Activated CD8-positive, alpha-beta memory T cell treated with anti-CD3 and anti-CD28 coated beads, Interleukin-2, amount 10 ng/mL, durations not matched to agents 7 days and 5 days (primary cell): ENCODE measurements at regions not wholly inside any gene's neighbourhood (a gene's known extent, or its start where the extent isn't known, plus 50 kb on each side); places are given as distances from the start of the nearest gene placed in this dataset.
"Not testable (repeated sequence)": the region's sequence is repeated elsewhere in the genome, so short reads cannot be mapped to it uniquely, and the experiment has no call there.

Experiments
- ATAC-seq: fragments of 150-1000 bp; cut with Tn5 transposase; one replicate; pipeline ENCODE4 v1.10.0; 2021; ENCODE audit warnings: moderate library complexity
- CTCF ChIA-PET: fragments of 350-600 bp; sonication (Branson Sonifier 250); formaldehyde crosslinking; loops from one replicate; lab custom pipeline; 2021; ENCODE audit warnings: antibody characterized with exemption; lab: Charles Lee
- DNase-seq: peaks from one replicate; pipeline ENCODE4 v3.0.0-alpha.2; 2020
- H3K27ac Mint-ChIP-seq: one replicate; pipeline ENCODE4 v1.8.0; 2021; ENCODE audit warnings: mild to moderate bottlenecking, mixed read lengths
- H3K27me3 Mint-ChIP-seq: one replicate; pipeline ENCODE4 v1.8.0; 2021; ENCODE audit warnings: mixed read lengths
- H3K36me3 Mint-ChIP-seq: one replicate; pipeline ENCODE4 v1.8.0; 2021; ENCODE audit warnings: mild to moderate bottlenecking, mixed read lengths
- H3K4me1 Mint-ChIP-seq: one replicate; pipeline ENCODE4 v1.8.0; 2021; ENCODE audit warnings: mixed read lengths
- H3K4me3 Mint-ChIP-seq: one replicate; pipeline ENCODE4 v1.8.0; 2021; ENCODE audit warnings: mild to moderate bottlenecking, moderate library complexity, mixed read lengths
- H3K9me3 Mint-ChIP-seq: one replicate; pipeline ENCODE4 v1.8.0; 2022; ENCODE audit warnings: low read depth, mixed read lengths

- ATAC-seq, result no peak
- no peaks in the 10 kb centered on the region for H3K36me3 Mint-ChIP-seq
These were observed 1557.0 kb downstream of the SI start for GRCh38 chr3:163521261-163521660.

GRCh38 chr3:163518065-163518464 is 1560.2 kb downstream of the SI start:
- Mint-ChIP-seq H3K27ac (no peak overlapping the region), H3K4me3 (no peak overlapping the region), H3K4me1 (no peaks in the 10 kb centered on the region), H3K9me3 (peaks cover 3% of the 10 kb centered on the region), H3K36me3 (no peaks in the 10 kb centered on the region), H3K27me3 (no peaks in the 10 kb centered on the region)
- CTCF ChIA-PET, result no interaction called here
- ATAC-seq, result no peak
- DNase-seq, result no peak

More at GRCh38 chr3:163521261-163521660, 1557.0 kb downstream of the SI start:
- CTCF ChIA-PET, result no interaction called here
- DNase-seq, result no peak
- peaks cover 3% of the 10 kb centered on the region for H3K9me3 Mint-ChIP-seq
- no peak overlapping the region for H3K27ac Mint-ChIP-seq
- H3K4me1 Mint-ChIP-seq, result no peaks in the 10 kb centered on the region
- H3K27me3 Mint-ChIP-seq, result no peaks in the 10 kb centered on the region
- H3K4me3 Mint-ChIP-seq, result no peak overlapping the region

DNA sequence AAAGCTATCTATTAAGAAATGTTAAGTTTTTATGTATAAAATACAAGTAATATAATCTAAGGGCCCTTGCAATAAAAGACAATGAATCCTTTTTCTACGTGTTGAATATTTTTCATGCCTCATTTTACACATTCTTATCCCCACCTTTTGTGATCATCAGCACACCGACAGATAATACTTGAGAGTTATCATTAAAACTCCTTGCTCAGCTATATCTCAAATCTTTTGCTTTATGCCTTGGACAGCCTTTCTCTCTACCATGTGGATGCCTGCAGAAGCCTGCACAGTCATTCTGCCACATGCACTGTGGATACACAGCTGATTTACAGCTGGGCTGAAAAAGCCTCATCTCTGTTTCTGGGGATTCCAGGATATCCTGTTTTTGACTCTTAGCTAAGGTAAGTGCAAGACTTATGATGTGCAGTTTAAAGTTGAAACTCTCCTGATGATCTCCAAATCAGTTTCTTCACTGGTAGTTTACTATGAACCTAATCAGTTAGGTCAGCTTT is 1565.1 kb downstream of the SI start:
- Mint-ChIP-seq H3K4me1 (no peaks in the 10 kb centered on the region), H3K27me3 (no peaks in the 10 kb centered on the region), H3K36me3 (no peaks in the 10 kb centered on the region), H3K27ac (no peak overlapping the region), H3K9me3 (no peaks in the 10 kb centered on the region), H3K4me3 (no peak overlapping the region)
- CTCF ChIA-PET, result no interaction called here
- DNase-seq (no peak), ATAC-seq (no peak)

- H3K27me3 Mint-ChIP-seq, result no peaks in the 10 kb centered on the region
- ATAC-seq, result no peak
These were observed 1570.1 kb downstream of the SI start for GRCh38 chr3:163508206-163508605.

DNA sequence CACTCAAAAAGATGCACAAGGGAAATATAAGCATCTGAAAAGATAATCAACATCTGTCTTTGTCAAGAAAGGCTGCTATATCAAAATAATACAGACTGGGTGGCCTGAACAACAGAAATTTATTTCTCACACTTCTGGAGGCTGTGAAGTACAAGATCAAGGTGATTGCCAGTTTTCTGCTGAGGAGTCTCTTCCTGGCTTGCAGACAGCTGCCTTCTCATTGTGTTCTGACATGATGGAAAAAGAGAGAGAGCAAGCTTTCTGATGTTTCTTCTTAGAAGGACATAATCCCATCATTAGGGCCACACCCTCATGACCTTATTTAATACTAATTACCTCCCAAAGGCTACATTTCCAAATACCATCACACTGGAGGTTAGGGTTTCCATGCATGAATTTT is 1573.3 kb downstream of the SI start:
- CTCF ChIA-PET, result no interaction called here
- Mint-ChIP-seq H3K9me3 (peaks cover 9% of the 10 kb centered on the region), H3K36me3 (no peaks in the 10 kb centered on the region), H3K4me1 (no peaks in the 10 kb centered on the region), H3K27ac (no peak overlapping the region), H3K4me3 (no peak overlapping the region), H3K27me3 (no peaks in the 10 kb centered on the region)
- ATAC-seq, result no peak
- DNase-seq, result no peak

More at GRCh38 chr3:163508206-163508605, 1570.1 kb downstream of the SI start:
- Mint-ChIP-seq H3K4me1 (no peaks in the 10 kb centered on the region), H3K27ac (no peak overlapping the region), H3K9me3 (peaks cover 3% of the 10 kb centered on the region), H3K36me3 (no peaks in the 10 kb centered on the region), H3K4me3 (no peak overlapping the region)
- CTCF ChIA-PET, result no interaction called here
- DNase-seq, result no peak

DNA sequence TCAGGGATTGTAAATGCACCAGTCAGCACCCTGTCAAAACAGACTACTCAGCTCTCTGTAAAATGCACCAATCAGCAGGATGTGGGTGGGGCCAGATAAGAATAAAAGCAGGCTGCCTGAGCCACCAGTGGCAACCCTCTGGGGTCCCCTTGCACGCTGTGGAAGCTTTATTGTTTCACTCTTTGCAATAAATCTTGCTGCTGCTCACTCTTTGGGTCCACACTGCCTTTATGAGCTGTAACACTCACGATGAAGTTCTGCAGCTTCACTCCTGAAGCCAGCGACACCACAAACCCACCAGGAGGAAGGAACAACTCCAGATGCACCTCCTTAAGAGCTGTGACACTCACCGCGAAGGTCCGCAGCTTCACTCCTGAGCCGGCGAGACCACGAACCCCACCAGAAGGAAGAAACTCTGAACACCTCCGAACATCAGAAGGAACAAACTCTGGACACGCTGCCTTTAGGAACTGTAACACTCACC is 1578.5 kb downstream of the SI start:
- H3K36me3 Mint-ChIP-seq, H3K4me3 Mint-ChIP-seq, CTCF ChIA-PET, DNase-seq, H3K27me3 Mint-ChIP-seq, H3K27ac Mint-ChIP-seq, H3K4me1 Mint-ChIP-seq, ATAC-seq: not testable (repeated sequence)
- peaks cover 11% of the 10 kb centered on the region for H3K9me3 Mint-ChIP-seq

DNA sequence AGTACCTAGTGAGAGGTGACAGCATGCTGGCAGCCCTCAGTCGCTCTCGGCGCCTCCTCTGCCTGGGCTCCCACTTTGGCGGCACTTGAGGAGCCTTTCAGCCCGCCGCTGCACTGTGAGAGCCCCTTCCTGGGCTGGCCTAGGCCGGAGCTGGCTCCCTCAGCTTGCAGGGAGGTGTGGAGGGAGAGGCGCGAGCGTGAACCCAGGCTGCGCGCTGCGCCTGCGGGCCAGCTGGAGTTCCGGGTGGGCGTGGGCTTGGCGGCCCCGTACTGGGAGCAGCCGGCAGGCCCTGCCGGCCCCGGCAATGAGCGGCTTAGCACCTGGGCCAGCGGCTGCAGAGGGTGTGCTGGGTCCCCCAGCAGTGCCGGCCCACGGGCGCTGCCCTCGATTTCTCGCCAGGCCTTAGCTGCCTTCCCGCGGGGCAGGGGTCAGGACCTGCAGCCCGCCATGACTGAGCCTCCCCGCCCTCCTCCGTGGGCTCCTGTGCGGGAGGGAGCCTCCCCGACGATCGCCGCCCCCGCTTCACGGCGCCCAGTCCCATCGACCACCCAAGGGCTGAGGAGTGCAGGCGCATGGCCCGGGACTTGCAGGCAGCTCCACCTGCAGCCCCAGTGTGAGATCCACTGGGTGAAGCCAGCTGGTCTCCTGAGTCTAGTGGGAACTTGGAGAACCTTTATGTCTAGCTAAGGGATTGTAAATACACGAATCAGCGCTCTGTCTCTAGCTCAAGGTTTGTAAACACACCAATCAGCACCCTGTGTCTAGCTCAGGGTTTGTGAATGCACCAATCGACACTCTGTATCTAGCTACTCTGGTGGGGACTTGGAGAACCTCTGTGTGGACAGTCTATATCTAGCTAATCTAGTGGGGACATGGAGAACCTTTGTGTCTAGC is 1579.2 kb downstream of the SI start:
- H3K4me3 Mint-ChIP-seq, H3K27ac Mint-ChIP-seq, DNase-seq, H3K36me3 Mint-ChIP-seq, ATAC-seq, CTCF ChIA-PET, H3K4me1 Mint-ChIP-seq, H3K9me3 Mint-ChIP-seq, H3K27me3 Mint-ChIP-seq: not testable (repeated sequence)

DNA sequence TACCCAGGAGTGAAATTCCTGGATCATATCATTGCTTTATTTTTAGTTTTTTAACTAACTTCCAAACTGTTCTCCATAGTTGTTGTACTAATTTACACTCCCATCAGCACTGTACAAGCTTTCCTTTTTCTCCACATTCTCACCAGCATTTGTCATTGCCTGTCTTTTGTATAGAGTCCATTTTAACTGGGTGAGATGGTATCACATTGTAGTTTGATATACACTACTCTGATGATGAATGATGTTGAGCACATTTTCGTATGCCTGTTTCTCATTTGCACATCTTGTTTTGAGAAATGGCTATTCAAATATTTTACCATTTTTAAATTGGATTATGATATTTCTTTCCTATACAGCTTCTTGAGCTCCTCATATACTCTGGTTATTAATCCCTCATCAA is 1586.6 kb downstream of the SI start:
- H3K27me3 Mint-ChIP-seq, result no peaks in the 10 kb centered on the region
- no peak overlapping the region for H3K27ac Mint-ChIP-seq
- ATAC-seq, result no peak
- H3K36me3 Mint-ChIP-seq, result no peaks in the 10 kb centered on the region
- CTCF ChIA-PET, result no interaction called here
- no peak overlapping the region for H3K4me3 Mint-ChIP-seq
- H3K9me3 Mint-ChIP-seq, result no peaks in the 10 kb centered on the region
- no peak for DNase-seq
- no peaks in the 10 kb centered on the region for H3K4me1 Mint-ChIP-seq

GRCh38 chr3:163490119-163490518 is 1588.2 kb downstream of the SI start:
- H3K4me3 Mint-ChIP-seq, result no peak overlapping the region
- H3K27me3 Mint-ChIP-seq, result no peaks in the 10 kb centered on the region
- H3K9me3 Mint-ChIP-seq, result no peaks in the 10 kb centered on the region
- H3K27ac Mint-ChIP-seq, result no peak overlapping the region
- CTCF ChIA-PET, result no interaction called here
- H3K36me3 Mint-ChIP-seq, result no peaks in the 10 kb centered on the region
- ATAC-seq (no peak), DNase-seq (no peak)
- no peaks in the 10 kb centered on the region for H3K4me1 Mint-ChIP-seq

- ATAC-seq, result no peak
These were observed 1595.6 kb downstream of the SI start for GRCh38 chr3:163482695-163483094.

GRCh38 chr3:163481738-163482137 is 1596.6 kb downstream of the SI start:
- CTCF ChIA-PET, result no interaction called here
- DNase-seq (no peak), ATAC-seq (no peak)
- peaks cover 2% of the 10 kb centered on the region for H3K9me3 Mint-ChIP-seq
- no peaks in the 10 kb centered on the region for H3K4me1 Mint-ChIP-seq
- H3K27ac Mint-ChIP-seq, result no peak overlapping the region
- H3K36me3 Mint-ChIP-seq, result no peaks in the 10 kb centered on the region
- H3K27me3 Mint-ChIP-seq, result no peaks in the 10 kb centered on the region
- no peak overlapping the region for H3K4me3 Mint-ChIP-seq

More at GRCh38 chr3:163482695-163483094, 1595.6 kb downstream of the SI start:
- CTCF ChIA-PET, result no interaction called here
- no peaks in the 10 kb centered on the region for H3K36me3 Mint-ChIP-seq
- no peaks in the 10 kb centered on the region for H3K4me1 Mint-ChIP-seq
- no peaks in the 10 kb centered on the region for H3K27me3 Mint-ChIP-seq
- H3K9me3 Mint-ChIP-seq, result peaks cover 2% of the 10 kb centered on the region
- no peak overlapping the region for H3K4me3 Mint-ChIP-seq
- no peak for DNase-seq
- no peak overlapping the region for H3K27ac Mint-ChIP-seq

DNA sequence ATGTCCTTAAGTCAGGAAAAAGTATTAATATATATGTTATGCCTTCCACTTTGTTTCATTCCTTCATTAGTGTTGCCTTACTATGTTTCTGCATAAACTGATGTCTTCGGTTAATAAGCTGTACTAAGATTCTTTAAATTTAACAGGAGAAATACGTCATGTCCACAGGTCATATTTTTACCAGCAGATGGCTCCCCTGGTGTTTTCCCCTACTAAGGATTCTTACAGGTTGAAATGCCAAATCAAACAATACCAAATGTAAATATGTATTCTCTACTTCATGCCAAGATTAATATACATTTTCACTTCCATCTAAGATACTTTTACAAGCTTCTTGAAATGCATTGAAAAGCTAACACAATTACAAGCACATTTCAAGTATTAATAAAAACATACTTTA is 1602.1 kb downstream of the SI start:
- Mint-ChIP-seq H3K27me3 (no peaks in the 10 kb centered on the region), H3K9me3 (peaks cover 2% of the 10 kb centered on the region), H3K4me3 (no peak overlapping the region), H3K27ac (no peak overlapping the region), H3K36me3 (no peaks in the 10 kb centered on the region), H3K4me1 (no peaks in the 10 kb centered on the region)
- ATAC-seq (no peak), DNase-seq (no peak)
- CTCF ChIA-PET, result no interaction called here

- no peaks in the 10 kb centered on the region for H3K27me3 Mint-ChIP-seq
- CTCF ChIA-PET, result no interaction called here
- no peaks in the 10 kb centered on the region for H3K9me3 Mint-ChIP-seq
- H3K27ac Mint-ChIP-seq, result no peak overlapping the region
- no peak overlapping the region for H3K4me3 Mint-ChIP-seq
- DNase-seq (no peak), ATAC-seq (no peak)
- H3K36me3 Mint-ChIP-seq, result no peaks in the 10 kb centered on the region
- H3K4me1 Mint-ChIP-seq, result no peaks in the 10 kb centered on the region
These were observed 1603.5 kb downstream of the SI start for GRCh38 chr3:163474766-163475165.
